Gastrocnemius medialis (tissue), 4 donors: ENCODE measurements at regions not wholly inside any gene's neighbourhood (a gene's known extent, or its start where the extent isn't known, plus 50 kb on each side); places are given as distances from the start of the nearest gene placed in this dataset.

Experiments used
- ATAC-seq, 2 donors: fragments of 150-250 bp; one replicate each; pipeline ENCODE4 v1.9.1; 2016
- DNase-seq, 2 donors: peaks; one replicate each; pipeline ENCODE4 v3.0.0-alpha.2; 2019
- H3K27ac ChIP-seq, 4 donors: fragments of 200-600 bp; sonication (generic); 1 replicate in 1 of 4; 2 replicates in 3 of 4; pipeline ENCODE4 v1.5.1; 2016 to 2018; ENCODE audit warnings: mild to moderate bottlenecking in 2 of 4, moderate library complexity in 1 of 4
- H3K27me3 ChIP-seq, 3 donors: fragments of 200-600 bp; sonication (generic) in 2 of 3; 1 replicate in 1 of 3; 2 replicates in 2 of 3; pipeline versions ENCODE4 v1.5.1 to v1.6.0; 2016 to 2019; ENCODE audit warnings: mild to moderate bottlenecking in 1 of 3, moderate library complexity in 1 of 3
- H3K36me3 ChIP-seq, 2 donors: fragments of 200-600 bp; sonication (generic) in 1 of 2; one replicate each; pipeline ENCODE4 v1.5.1; 2017 to 2018
- H3K4me1 ChIP-seq, 2 donors: fragments of 200-600 bp; sonication (generic) in 1 of 2; one replicate each; pipeline ENCODE4 v1.5.1; 2016 to 2017; ENCODE audit warnings: mild to moderate bottlenecking in 2 of 2
- H3K4me3 ChIP-seq, 4 donors: fragments of 200-600 bp; sonication (generic) in 3 of 4; 1 replicate in 1 of 4; 2 replicates in 3 of 4; pipeline ENCODE4 v1.5.1; 2016 to 2019; ENCODE audit warnings: mild to moderate bottlenecking in 2 of 4
- H3K9me3 ChIP-seq, 3 donors: fragments of 200-600 bp; sonication (generic) in 2 of 3; 1 replicate in 1 of 3; 2 replicates in 2 of 3; pipeline ENCODE4 v1.5.1; 2016 to 2019
- CTCF ChIP-seq, 5 experiments: fragments of 450-650 bp in 3 of 5; fragments of 200-600 bp in 2 of 5; sonication (generic) in 2 of 5; IDR thresholded peaks in 4 of 5; conservative IDR thresholded peaks in 1 of 5; 1 replicate in 4 of 5; 2 replicates in 1 of 5; pipeline ENCODE4 v1.5.1; 2016 to 2019; ENCODE audit warnings: antibody characterized with exemption in 5 of 5, mild to moderate bottlenecking in 3 of 5, moderate library complexity in 3 of 5
- POLR2A ChIP-seq, 2 donors: fragments of 450-650 bp; IDR thresholded peaks; one replicate each; pipeline ENCODE4 v1.6.1; 2017; ENCODE audit warnings: antibody characterized with exemption in 2 of 2, mild to moderate bottlenecking in 2 of 2, moderate library complexity in 2 of 2
- in situ Hi-C, 4 donors: fragments of 200-750 bp; cut with MboI; loops; one replicate each; pipeline versions ENCODE4 v1.15.0 to v1.8.0; 2017; ENCODE audit warnings: low sequenced_read_pairs in 4 of 4
- intact Hi-C: fragments of 100-400 bp; cut with DNase I; formaldehyde crosslinking; loops from one replicate; pipeline ENCODE4 v1.15.1; 2023; ENCODE audit warnings: low total_unique reads

GRCh38 chr7:111666260-111666659 is 104.0 kb upstream of the IMMP2L start:
- H3K36me3 ChIP-seq, result no peaks in the 10 kb centered on the region
- no peaks in the 10 kb centered on the region for H3K4me1 ChIP-seq
- no peak overlapping the region for H3K4me3 ChIP-seq
- TF ChIP-seq POLR2A (IDR thresholded peaks at IDR 0.05), result no peak
- TF ChIP-seq CTCF (IDR thresholded peaks at IDR 0.05 in 4 of 5, conservative IDR thresholded peaks at IDR 0.05 in 1 of 5), result no peak
- no peaks in the 10 kb centered on the region for H3K9me3 ChIP-seq
- intact Hi-C loops, result no loop called here
- ATAC-seq (no peak), DNase-seq (no peak)
- in situ Hi-C loops, result no loop called here
- H3K27me3 ChIP-seq, result no peaks in the 10 kb centered on the region
- no peak overlapping the region for H3K27ac ChIP-seq

GRCh38 chr7:111663771-111664170 is 101.5 kb upstream of the IMMP2L start:
- H3K9me3 ChIP-seq, result no peaks in the 10 kb centered on the region
- H3K27ac ChIP-seq, result no peak overlapping the region
- in situ Hi-C loops, result no loop called here
- no peaks in the 10 kb centered on the region for H3K4me1 ChIP-seq
- H3K36me3 ChIP-seq, result no peaks in the 10 kb centered on the region
- DNase-seq (no peak), ATAC-seq (no peak)
- intact Hi-C loops, result no loop called here
- H3K4me3 ChIP-seq, result no peak overlapping the region
- no peaks in the 10 kb centered on the region for H3K27me3 ChIP-seq
- no peak for TF ChIP-seq CTCF (IDR thresholded peaks at IDR 0.05 in 4 of 5, conservative IDR thresholded peaks at IDR 0.05 in 1 of 5)
- no peak for TF ChIP-seq POLR2A (IDR thresholded peaks at IDR 0.05)

GRCh38 chr7:111662386-111662785 is 100.1 kb upstream of the IMMP2L start:
- no peaks in the 10 kb centered on the region for H3K4me1 ChIP-seq
- in situ Hi-C loops (no loop called here), intact Hi-C loops (no loop called here)
- DNase-seq, result no peak
- ATAC-seq, result no peak
- no peaks in the 10 kb centered on the region for H3K36me3 ChIP-seq
- H3K27me3 ChIP-seq, result no peaks in the 10 kb centered on the region
- no peaks in the 10 kb centered on the region for H3K9me3 ChIP-seq
- TF ChIP-seq CTCF (IDR thresholded peaks at IDR 0.05 in 4 of 5, conservative IDR thresholded peaks at IDR 0.05 in 1 of 5), result no peak
- TF ChIP-seq POLR2A (IDR thresholded peaks at IDR 0.05), result no peak
- no peak overlapping the region for H3K27ac ChIP-seq
- no peak overlapping the region for H3K4me3 ChIP-seq

GRCh38 chr7:111660478-111660877 is 98.2 kb upstream of the IMMP2L start:
- Histone ChIP-seq H3K36me3 (no peaks in the 10 kb centered on the region), H3K27ac (no peak overlapping the region), H3K27me3 (no peaks in the 10 kb centered on the region), H3K4me1 (no peaks in the 10 kb centered on the region), H3K9me3 (no peaks in the 10 kb centered on the region), H3K4me3 (no peak overlapping the region)
- DNase-seq (no peak), ATAC-seq (no peak)
- no peak for TF ChIP-seq POLR2A (IDR thresholded peaks at IDR 0.05)
- no peak for TF ChIP-seq CTCF (IDR thresholded peaks at IDR 0.05 in 4 of 5, conservative IDR thresholded peaks at IDR 0.05 in 1 of 5)
- in situ Hi-C loops, result no loop called here
- intact Hi-C loops, result no loop called here

- no peaks in the 10 kb centered on the region for H3K27me3 ChIP-seq
- intact Hi-C loops (no loop called here), in situ Hi-C loops (no loop called here)
- H3K9me3 ChIP-seq, result no peaks in the 10 kb centered on the region
- no peak overlapping the region for H3K4me3 ChIP-seq
- TF ChIP-seq CTCF (IDR thresholded peaks at IDR 0.05 in 4 of 5, conservative IDR thresholded peaks at IDR 0.05 in 1 of 5), result no peak
- TF ChIP-seq POLR2A (IDR thresholded peaks at IDR 0.05), result no peak
- DNase-seq, result no peak
- H3K4me1 ChIP-seq, result no peaks in the 10 kb centered on the region
- H3K36me3 ChIP-seq, result no peaks in the 10 kb centered on the region
- no peak overlapping the region for H3K27ac ChIP-seq
- no peak for ATAC-seq
Measured at GRCh38 chr7:111658546-111658945, 96.3 kb upstream of the IMMP2L start.
